ENCODE measurements at regions not wholly inside any gene's neighbourhood (a gene's known extent, or its start where the extent isn't known, plus 50 kb on each side); places are given as distances from the start of the nearest gene placed in this dataset.

DNA sequence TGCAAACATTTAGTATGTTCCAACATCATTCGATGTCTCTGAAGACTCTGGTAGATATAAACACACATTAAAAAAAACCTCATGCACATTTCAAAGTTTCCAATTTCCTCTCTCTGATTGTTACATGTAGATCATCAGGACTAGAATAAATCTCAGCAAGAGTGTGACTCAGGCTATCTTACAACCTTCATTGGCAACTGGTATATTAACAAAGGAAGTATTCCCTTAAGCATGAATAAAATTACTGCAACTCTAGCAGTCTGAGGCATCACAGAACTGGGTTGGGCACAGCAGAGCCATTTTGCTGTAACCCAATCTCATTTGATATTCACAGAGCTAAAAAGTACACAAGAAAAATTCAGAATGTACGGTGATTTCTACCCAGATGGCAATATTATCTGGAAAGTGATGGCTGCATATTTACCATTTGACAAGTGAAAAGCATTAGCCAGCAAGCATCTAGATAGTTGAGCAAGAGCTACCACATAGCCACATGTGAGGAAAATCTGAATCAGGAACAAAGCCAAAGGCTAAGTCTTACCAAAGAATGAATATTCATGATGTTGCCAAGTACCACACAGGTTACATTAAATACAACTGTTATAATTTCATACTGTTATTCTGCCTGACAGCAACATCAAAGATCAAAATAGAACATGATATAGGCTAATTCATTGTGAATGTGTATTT, 232.2 kb downstream of the CRPPA start:
- Histone ChIP-seq H3K9me3 (ENCODE audit: insufficient read depth, low read depth, low read length) (no peaks in the 10 kb centered on the region), H3K4me1 (ENCODE audit: insufficient read depth, low read length, poor library complexity, severe bottlenecking) (no peaks in the 10 kb centered on the region), H2AFZ (ENCODE audit: low read length) (no peak overlapping the region), H3K36me3 (ENCODE audit: insufficient read depth, low read length) (no peaks in the 10 kb centered on the region), H4K20me1 (ENCODE audit: insufficient read depth, low read length, poor library complexity, severe bottlenecking) (no peaks in the 10 kb centered on the region), H3K9me2 (replicated peaks; ENCODE audit: low read depth, low read length) (no peaks in the 10 kb centered on the region), H3K79me2 (ENCODE audit: insufficient read depth, low read length) (no peaks in the 10 kb centered on the region), H3F3A (ENCODE audit: low read depth) (no peaks in the 10 kb centered on the region), H3K4me3 (ENCODE audit: low read length, poor library complexity, severe bottlenecking) (no peak overlapping the region), H3K9ac (ENCODE audit: low read depth, low read length, poor library complexity, severe bottlenecking) (no peak overlapping the region), H3K4me2 (ENCODE audit: low read depth, low read length, poor library complexity, severe bottlenecking) (no peak overlapping the region), H3K27me3 (ENCODE audit: insufficient read depth, low read length, poor library complexity, severe bottlenecking) (no peaks in the 10 kb centered on the region)
- TF ChIP-seq, protein P1, sequence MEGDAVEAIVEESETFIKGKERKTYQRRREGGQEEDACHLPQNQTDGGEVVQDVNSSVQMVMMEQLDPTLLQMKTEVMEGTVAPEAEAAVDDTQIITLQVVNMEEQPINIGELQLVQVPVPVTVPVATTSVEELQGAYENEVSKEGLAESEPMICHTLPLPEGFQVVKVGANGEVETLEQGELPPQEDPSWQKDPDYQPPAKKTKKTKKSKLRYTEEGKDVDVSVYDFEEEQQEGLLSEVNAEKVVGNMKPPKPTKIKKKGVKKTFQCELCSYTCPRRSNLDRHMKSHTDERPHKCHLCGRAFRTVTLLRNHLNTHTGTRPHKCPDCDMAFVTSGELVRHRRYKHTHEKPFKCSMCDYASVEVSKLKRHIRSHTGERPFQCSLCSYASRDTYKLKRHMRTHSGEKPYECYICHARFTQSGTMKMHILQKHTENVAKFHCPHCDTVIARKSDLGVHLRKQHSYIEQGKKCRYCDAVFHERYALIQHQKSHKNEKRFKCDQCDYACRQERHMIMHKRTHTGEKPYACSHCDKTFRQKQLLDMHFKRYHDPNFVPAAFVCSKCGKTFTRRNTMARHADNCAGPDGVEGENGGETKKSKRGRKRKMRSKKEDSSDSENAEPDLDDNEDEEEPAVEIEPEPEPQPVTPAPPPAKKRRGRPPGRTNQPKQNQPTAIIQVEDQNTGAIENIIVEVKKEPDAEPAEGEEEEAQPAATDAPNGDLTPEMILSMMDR (conservative IDR thresholded peaks at IDR 0.05; ENCODE audit: low read length): no peak
- TF ChIP-seq EZH2phosphoT487 (IDR thresholded peaks at IDR 0.05; ENCODE audit: borderline replicate concordance): no peak

GRCh38 chr7:16187131-16187530, 234.2 kb downstream of the CRPPA start:
- TF ChIP-seq, protein P1 (conservative IDR thresholded peaks at IDR 0.05; ENCODE audit: low read length): no peak
- TF ChIP-seq EZH2phosphoT487 (IDR thresholded peaks at IDR 0.05; ENCODE audit: borderline replicate concordance): no peak
- Histone ChIP-seq H3K9ac (ENCODE audit: low read depth, low read length, poor library complexity, severe bottlenecking) (no peak overlapping the region), H2AFZ (ENCODE audit: low read length) (no peak overlapping the region), H3F3A (ENCODE audit: low read depth) (no peaks in the 10 kb centered on the region), H4K20me1 (ENCODE audit: insufficient read depth, low read length, poor library complexity, severe bottlenecking) (no peaks in the 10 kb centered on the region), H3K4me3 (ENCODE audit: low read length, poor library complexity, severe bottlenecking) (no peak overlapping the region), H3K27me3 (ENCODE audit: insufficient read depth, low read length, poor library complexity, severe bottlenecking) (no peaks in the 10 kb centered on the region), H3K4me1 (ENCODE audit: insufficient read depth, low read length, poor library complexity, severe bottlenecking) (no peaks in the 10 kb centered on the region), H3K36me3 (ENCODE audit: insufficient read depth, low read length) (no peaks in the 10 kb centered on the region), H3K9me2 (replicated peaks; ENCODE audit: low read depth, low read length) (no peaks in the 10 kb centered on the region), H3K9me3 (ENCODE audit: insufficient read depth, low read depth, low read length) (no peaks in the 10 kb centered on the region), H3K4me2 (ENCODE audit: low read depth, low read length, poor library complexity, severe bottlenecking) (no peak overlapping the region), H3K79me2 (ENCODE audit: insufficient read depth, low read length) (no peaks in the 10 kb centered on the region)

GRCh38 chr7:16178585-16178984, 242.8 kb downstream of the CRPPA start:
- H2AFZ ChIP-seq (ENCODE audit: low read length): no peak overlapping the region
- no peaks in the 10 kb centered on the region for H3K79me2 ChIP-seq (ENCODE audit: insufficient read depth, low read length)
- H3K4me1 ChIP-seq (ENCODE audit: insufficient read depth, low read length, poor library complexity, severe bottlenecking): no peaks in the 10 kb centered on the region
- no peak overlapping the region for H3K4me3 ChIP-seq (ENCODE audit: low read length, poor library complexity, severe bottlenecking)
- no peaks in the 10 kb centered on the region for H3K27me3 ChIP-seq (ENCODE audit: insufficient read depth, low read length, poor library complexity, severe bottlenecking)
- H4K20me1 ChIP-seq (ENCODE audit: insufficient read depth, low read length, poor library complexity, severe bottlenecking): no peaks in the 10 kb centered on the region
- H3K36me3 ChIP-seq (ENCODE audit: insufficient read depth, low read length): no peaks in the 10 kb centered on the region
- H3K9me2 ChIP-seq (replicated peaks; ENCODE audit: low read depth, low read length): no peaks in the 10 kb centered on the region
- no peak overlapping the region for H3K9ac ChIP-seq (ENCODE audit: low read depth, low read length, poor library complexity, severe bottlenecking)
- H3K9me3 ChIP-seq (ENCODE audit: insufficient read depth, low read depth, low read length): no peaks in the 10 kb centered on the region
- H3K4me2 ChIP-seq (ENCODE audit: low read depth, low read length, poor library complexity, severe bottlenecking): no peak overlapping the region
- H3F3A ChIP-seq (ENCODE audit: low read depth): no peaks in the 10 kb centered on the region
- TF ChIP-seq, protein P1 (conservative IDR thresholded peaks at IDR 0.05; ENCODE audit: low read length): no peak
- TF ChIP-seq EZH2phosphoT487 (IDR thresholded peaks at IDR 0.05; ENCODE audit: borderline replicate concordance): no peak
